HG02642 (cell line): ENCODE measurements at regions not wholly inside any gene's neighbourhood (a gene's known extent, or its start where the extent isn't known, plus 50 kb on each side); places are given as distances from the start of the nearest gene placed in this dataset.
"Not testable (repeated sequence)": the region's sequence is repeated elsewhere in the genome, so short reads cannot be mapped to it uniquely, and the experiment has no call there.

Experiments
- ATAC-seq: cut with Tn5 transposase; IDR thresholded peaks from one replicate; pipeline ENCODE4 v1.9.1; 2021; ENCODE audit warnings: mild to moderate bottlenecking; ENCODE audit not compliant: unreplicated experiment, poor library complexity

- no peak for ATAC-seq
Measured at GRCh38 chr5:44252545-44252944, 136.7 kb downstream of the FGF10 start.

GRCh38 chr5:44246986-44247385 is 142.2 kb downstream of the FGF10 start:
- no peak for ATAC-seq

GRCh38 chr5:44245935-44246334 is 143.3 kb downstream of the FGF10 start:
- ATAC-seq: no peak

GRCh38 chr5:44242791-44243190 is 146.4 kb downstream of the FGF10 start:
- no peak for ATAC-seq

- no peak for ATAC-seq
Measured at GRCh38 chr5:44236040-44236439, 153.2 kb downstream of the FGF10 start.

GRCh38 chr5:44233691-44234090 is 155.5 kb downstream of the FGF10 start:
- no peak for ATAC-seq

- no peak for ATAC-seq
Measured at GRCh38 chr5:44225231-44226160, 163.7 kb downstream of the FGF10 start.

GRCh38 chr5:44199408-44199807 is 189.8 kb downstream of the FGF10 start:
- ATAC-seq: no peak

- ATAC-seq: no peak
Measured at GRCh38 chr5:44189255-44189654, 200.0 kb downstream of the FGF10 start.

- ATAC-seq: no peak
Measured at GRCh38 chr5:44187973-44188372, 201.2 kb downstream of the FGF10 start.

GRCh38 chr5:44183753-44184152 is 205.5 kb downstream of the FGF10 start:
- ATAC-seq: no peak

- ATAC-seq: no peak
Measured at GRCh38 chr5:44183312-44183711, 205.9 kb downstream of the FGF10 start.

- ATAC-seq: no peak
Measured at GRCh38 chr5:44178414-44178813, 210.8 kb downstream of the FGF10 start.

GRCh38 chr5:44167540-44167939 is 221.7 kb downstream of the FGF10 start:
- no peak for ATAC-seq

- ATAC-seq: no peak
Measured at GRCh38 chr5:44160369-44160768, 228.9 kb downstream of the FGF10 start.

GRCh38 chr5:44150075-44150723 is 239.0 kb downstream of the FGF10 start:
- no peak for ATAC-seq

GRCh38 chr5:44117947-44118346 is 271.3 kb downstream of the FGF10 start:
- not testable (repeated sequence) for ATAC-seq

GRCh38 chr5:44108232-44108631 is 281.0 kb downstream of the FGF10 start:
- ATAC-seq: not testable (repeated sequence)

- ATAC-seq: no peak
Measured at GRCh38 chr5:44099643-44100042, 289.6 kb downstream of the FGF10 start.

GRCh38 chr5:44089424-44090144 is 299.6 kb downstream of the FGF10 start:
- ATAC-seq: no peak

- ATAC-seq: no peak
Measured at GRCh38 chr5:44085083-44085482, 304.1 kb downstream of the FGF10 start.
